ENCODE measurements at regions not wholly inside any gene's neighbourhood (a gene's known extent, or its start where the extent isn't known, plus 50 kb on each side); places are given as distances from the start of the nearest gene placed in this dataset.

DNA sequence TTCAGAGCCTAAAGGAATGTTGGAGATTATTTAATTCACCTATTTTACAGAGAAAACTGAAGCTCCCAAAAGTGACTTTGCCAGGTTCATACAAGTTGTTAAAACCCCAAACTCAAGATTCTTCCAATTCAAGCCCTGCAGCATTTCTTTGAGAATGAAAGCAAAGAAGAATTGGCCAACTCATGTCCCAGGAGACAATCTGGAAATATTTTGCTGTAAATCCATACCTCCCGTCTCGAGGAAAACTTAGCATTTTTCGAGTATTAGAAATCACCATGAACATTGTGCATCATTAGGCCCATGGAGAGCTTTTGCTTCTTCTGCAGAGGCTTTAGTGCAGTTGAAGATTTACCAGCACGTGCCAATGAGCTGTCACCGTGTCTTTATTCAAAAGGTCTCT is 176.4 kb upstream of the KCNJ16 start:
- no peak for TF ChIP-seq CTCF (IDR thresholded peaks at IDR 0.05; ENCODE audit: poor library complexity, severe bottlenecking)
- TF ChIP-seq EZH2 (IDR thresholded peaks at IDR 0.05; ENCODE audit: borderline replicate concordance, insufficient read depth, low read length, poor library complexity, severe bottlenecking) = no peak
- no peak for TF ChIP-seq REST (IDR thresholded peaks at IDR 0.05; ENCODE audit: borderline replicate concordance)
- no peak for TF ChIP-seq POLR2AphosphoS5 (IDR thresholded peaks at IDR 0.05)
- TF ChIP-seq RAD21 (conservative IDR thresholded peaks at IDR 0.05) = no peak
- TF ChIP-seq EP300 (conservative IDR thresholded peaks at IDR 0.05; ENCODE audit: poor library complexity, severe bottlenecking) = no peak
- no peak for TF ChIP-seq TAF1 (IDR thresholded peaks at IDR 0.05; ENCODE audit: low read depth)
- no peak for TF ChIP-seq SMC3 (conservative IDR thresholded peaks at IDR 0.05; ENCODE audit: poor library complexity)
- no peak for TF ChIP-seq MXI1 (conservative IDR thresholded peaks at IDR 0.05; ENCODE audit: poor library complexity, severe bottlenecking)
